Right forelimb (tissue), 1 donor: ENCODE measurements at regions not wholly inside any gene's neighbourhood (a gene's known extent, or its start where the extent isn't known, plus 50 kb on each side); places are given as distances from the start of the nearest gene placed in this dataset.
"Not testable (repeated sequence)": the region's sequence is repeated elsewhere in the genome, so short reads cannot be mapped to it uniquely, and the experiment has no call there.

ENCODE experiments used
- DNase-seq: peaks from one replicate; pipeline ENCODE4 v3.0.0-alpha.2; 2018

GRCh38 chr3:158026236-158026635 lies 80.0 kb downstream of the SHOX2 start:
- no peak for DNase-seq

GRCh38 chr3:158019897-158020296 lies 86.3 kb downstream of the SHOX2 start:
- not testable (repeated sequence) for DNase-seq

GRCh38 chr3:158018462-158018861 lies 87.8 kb downstream of the SHOX2 start:
- no peak for DNase-seq

GRCh38 chr3:158012901-158013300 lies 93.3 kb downstream of the SHOX2 start:
- no peak for DNase-seq

- DNase-seq: no peak
These were observed 100.7 kb downstream of the SHOX2 start for GRCh38 chr3:158005391-158006100.

- DNase-seq: no peak
These were observed 107.0 kb downstream of the SHOX2 start for GRCh38 chr3:157999246-157999645.

- no peak for DNase-seq
These were observed 123.9 kb downstream of the SHOX2 start for GRCh38 chr3:157982359-157982758.

- DNase-seq: no peak
These were observed 124.4 kb downstream of the SHOX2 start for GRCh38 chr3:157981819-157982218.

GRCh38 chr3:157979022-157979421 lies 127.2 kb downstream of the SHOX2 start:
- DNase-seq: no peak

GRCh38 chr3:157961665-157962064 lies 144.6 kb downstream of the SHOX2 start:
- no peak for DNase-seq

- no peak for DNase-seq
These were observed 147.8 kb downstream of the SHOX2 start for GRCh38 chr3:157958457-157958856.

GRCh38 chr3:157956850-157957249 lies 149.4 kb downstream of the SHOX2 start:
- no peak for DNase-seq

- DNase-seq: no peak
These were observed 150.0 kb downstream of the SHOX2 start for GRCh38 chr3:157956176-157956575.

GRCh38 chr3:157953565-157953964 lies 152.7 kb downstream of the SHOX2 start:
- DNase-seq: no peak

GRCh38 chr3:157948605-157949383 lies 157.4 kb downstream of the SHOX2 start:
- no peak for DNase-seq

GRCh38 chr3:157939166-157939565 lies 167.1 kb downstream of the SHOX2 start:
- no peak for DNase-seq

- no peak for DNase-seq
These were observed 168.0 kb downstream of the SHOX2 start for GRCh38 chr3:157938154-157938779.

GRCh38 chr3:157931517-157931916 lies 174.7 kb downstream of the SHOX2 start:
- DNase-seq: no peak

GRCh38 chr3:157930000-157930780 lies 176.0 kb downstream of the SHOX2 start:
- DNase-seq: no peak

GRCh38 chr3:157926822-157927221 lies 179.4 kb downstream of the SHOX2 start:
- no peak for DNase-seq

GRCh38 chr3:157922614-157923013 lies 183.6 kb downstream of the SHOX2 start:
- no peak for DNase-seq

GRCh38 chr3:157921811-157922210 lies 184.4 kb downstream of the SHOX2 start:
- DNase-seq: no peak
